DND-41 (cell line): ENCODE measurements at regions not wholly inside any gene's neighbourhood (a gene's known extent, or its start where the extent isn't known, plus 50 kb on each side); places are given as distances from the start of the nearest gene placed in this dataset.

Source experiments
- CTCF ChIP-seq: IDR thresholded peaks from 2 replicates; pipeline ENCODE4 v1.5.1; 2012; ENCODE audit warnings: borderline replicate concordance, low read length, moderate library complexity, mild to moderate bottlenecking; ENCODE audit not compliant: poor library complexity, severe bottlenecking; ENCODE audit errors: extremely low read depth
- EZH2 ChIP-seq: IDR thresholded peaks from 3 replicates; pipeline ENCODE4 v1.6.1; 2012; ENCODE audit warnings: borderline replicate concordance, low read depth, mild to moderate bottlenecking, moderate library complexity, low read length, inconsistent platforms; ENCODE audit not compliant: severe bottlenecking

GRCh38 chr18:4636967-4637366 lies 181.9 kb upstream of the DLGAP1 start:
- TF ChIP-seq CTCF (no peak), EZH2 (no peak)
